IPS-18c (cell line): ENCODE measurements at regions not wholly inside any gene's neighbourhood (a gene's known extent, or its start where the extent isn't known, plus 50 kb on each side); places are given as distances from the start of the nearest gene placed in this dataset.
"Not testable (repeated sequence)": the region's sequence is repeated elsewhere in the genome, so short reads cannot be mapped to it uniquely, and the experiment has no call there.

Experiments used
- H3K4me3 ChIP-seq: 2 replicates; pipeline ENCODE4 v1.7.0; 2013; ENCODE audit warnings: low read depth, mild to moderate bottlenecking, low read length, moderate library complexity; ENCODE audit not compliant: insufficient read depth
- H3K9me3 ChIP-seq: one replicate; pipeline ENCODE4 v1.6.1; 2013; ENCODE audit warnings: mild to moderate bottlenecking, low read length, moderate library complexity; ENCODE audit not compliant: control insufficient read depth, insufficient read depth

- Histone ChIP-seq H3K4me3 (no peak overlapping the region), H3K9me3 (no peaks in the 10 kb centered on the region)
Measured at GRCh38 chr7:101757879-101758278, 59.5 kb upstream of the CUX1 start.

- H3K4me3 ChIP-seq: not testable (repeated sequence)
Measured at GRCh38 chr7:101758519-101758918, 58.9 kb upstream of the CUX1 start.

GRCh38 chr7:101764221-101764620 lies 53.2 kb upstream of the CUX1 start:
- Histone ChIP-seq H3K4me3 (no peak overlapping the region), H3K9me3 (no peaks in the 10 kb centered on the region)

More at GRCh38 chr7:101758519-101758918, 58.9 kb upstream of the CUX1 start:
- H3K9me3 ChIP-seq: not testable (repeated sequence)

- no peaks in the 10 kb centered on the region for H3K9me3 ChIP-seq
- H3K4me3 ChIP-seq: no peak overlapping the region
Measured at GRCh38 chr7:101767544-101767943, 49.9 kb upstream of the CUX1 start.
